ENCODE measurements at regions not wholly inside any gene's neighbourhood (a gene's known extent, or its start where the extent isn't known, plus 50 kb on each side); places are given as distances from the start of the nearest gene placed in this dataset.

DNA sequence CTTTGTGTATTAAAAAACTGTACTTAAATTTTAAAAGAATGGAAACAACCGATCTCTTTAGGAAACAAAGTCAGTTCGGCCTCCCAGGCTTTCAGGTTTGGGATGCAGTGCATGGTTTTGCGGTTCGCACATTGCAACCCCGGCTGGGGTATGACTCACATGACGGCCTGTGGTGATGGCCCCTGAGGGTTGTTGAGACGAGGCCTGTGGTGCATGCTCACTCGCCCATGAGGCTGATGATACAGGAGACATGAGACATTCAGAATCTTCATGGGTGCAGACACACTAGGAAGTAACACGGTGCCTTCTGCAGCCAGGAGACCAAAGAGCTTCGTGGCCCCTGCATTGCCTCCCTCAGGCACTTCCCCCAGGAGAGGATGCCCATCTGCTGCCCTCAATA lies 724.6 kb upstream of the SALL3 start:
- no peak for TF ChIP-seq EZH2 (IDR thresholded peaks at IDR 0.05; ENCODE audit: borderline replicate concordance, low read depth, low read length, poor library complexity, severe bottlenecking)
- TF ChIP-seq, protein P1, sequence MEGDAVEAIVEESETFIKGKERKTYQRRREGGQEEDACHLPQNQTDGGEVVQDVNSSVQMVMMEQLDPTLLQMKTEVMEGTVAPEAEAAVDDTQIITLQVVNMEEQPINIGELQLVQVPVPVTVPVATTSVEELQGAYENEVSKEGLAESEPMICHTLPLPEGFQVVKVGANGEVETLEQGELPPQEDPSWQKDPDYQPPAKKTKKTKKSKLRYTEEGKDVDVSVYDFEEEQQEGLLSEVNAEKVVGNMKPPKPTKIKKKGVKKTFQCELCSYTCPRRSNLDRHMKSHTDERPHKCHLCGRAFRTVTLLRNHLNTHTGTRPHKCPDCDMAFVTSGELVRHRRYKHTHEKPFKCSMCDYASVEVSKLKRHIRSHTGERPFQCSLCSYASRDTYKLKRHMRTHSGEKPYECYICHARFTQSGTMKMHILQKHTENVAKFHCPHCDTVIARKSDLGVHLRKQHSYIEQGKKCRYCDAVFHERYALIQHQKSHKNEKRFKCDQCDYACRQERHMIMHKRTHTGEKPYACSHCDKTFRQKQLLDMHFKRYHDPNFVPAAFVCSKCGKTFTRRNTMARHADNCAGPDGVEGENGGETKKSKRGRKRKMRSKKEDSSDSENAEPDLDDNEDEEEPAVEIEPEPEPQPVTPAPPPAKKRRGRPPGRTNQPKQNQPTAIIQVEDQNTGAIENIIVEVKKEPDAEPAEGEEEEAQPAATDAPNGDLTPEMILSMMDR (conservative IDR thresholded peaks at IDR 0.05; ENCODE audit: low read depth, low read length) = no peak
